NCI-H187 (cell line): ENCODE measurements at regions not wholly inside any gene's neighbourhood (a gene's known extent, or its start where the extent isn't known, plus 50 kb on each side); places are given as distances from the start of the nearest gene placed in this dataset.
"Not testable (repeated sequence)": the region's sequence is repeated elsewhere in the genome, so short reads cannot be mapped to it uniquely, and the experiment has no call there.

Experiments
- DNase-seq, 2 experiments: peaks; one replicate each; lab custom pipeline; 2025; lab: John Stamatoyannopoulos, UW

GRCh38 chr2:38146907-38147307 lies 71.0 kb upstream of the CYP1B1 start:
- no peak for DNase-seq

- DNase-seq = no peak
Observed at GRCh38 chr2:38146275-38146906, 70.4 kb upstream of the CYP1B1 start.

GRCh38 chr2:38145236-38145635 lies 69.3 kb upstream of the CYP1B1 start:
- DNase-seq = no peak

GRCh38 chr2:38142627-38143026 lies 66.7 kb upstream of the CYP1B1 start:
- no peak for DNase-seq

GRCh38 chr2:38141501-38141900 lies 65.5 kb upstream of the CYP1B1 start:
- DNase-seq = no peak

GRCh38 chr2:38138996-38139395 lies 63.0 kb upstream of the CYP1B1 start:
- no peak for DNase-seq

- no peak for DNase-seq
Observed at GRCh38 chr2:38138419-38138818, 62.5 kb upstream of the CYP1B1 start.

- DNase-seq = not testable (repeated sequence)
Observed at GRCh38 chr2:38137958-38138357, 62.0 kb upstream of the CYP1B1 start.

GRCh38 chr2:38131676-38132075 lies 55.7 kb upstream of the CYP1B1 start:
- no peak for DNase-seq

- DNase-seq = no peak
Observed at GRCh38 chr2:38130876-38131275, 54.9 kb upstream of the CYP1B1 start.

GRCh38 chr2:38129987-38130386 lies 54.0 kb upstream of the CYP1B1 start:
- no peak for DNase-seq

GRCh38 chr2:38129481-38129880 lies 53.5 kb upstream of the CYP1B1 start:
- DNase-seq = no peak

GRCh38 chr2:38128653-38129052 lies 52.7 kb upstream of the CYP1B1 start:
- DNase-seq = no peak

- DNase-seq = no peak
Observed at GRCh38 chr2:38127277-38127676, 51.3 kb upstream of the CYP1B1 start.

- no peak for DNase-seq
Observed at GRCh38 chr2:38125842-38126241, 49.9 kb upstream of the CYP1B1 start.
